Upper lobe of left lung (tissue), 6 donors: ENCODE measurements at regions not wholly inside any gene's neighbourhood (a gene's known extent, or its start where the extent isn't known, plus 50 kb on each side); places are given as distances from the start of the nearest gene placed in this dataset.

Experiments
- ATAC-seq, 2 donors: fragments of 200-7000 bp; cut with Tn5 transposase; one replicate each; pipeline ENCODE4 v1.9.1; 2022; ENCODE audit warnings: mild to moderate bottlenecking in 2 of 2, moderate library complexity in 2 of 2; ENCODE audit not compliant: low FRiP score in 2 of 2
- DNase-seq, 2 donors: peaks; one replicate each; pipeline ENCODE4 v3.0.0-alpha.2; 2019 to 2020
- H3K27ac ChIP-seq, 4 donors: fragments of 200-600 bp; sonication (generic); one replicate each; pipeline ENCODE4 v1.5.1; 2016 to 2019
- H3K27me3 ChIP-seq, 4 donors: fragments of 200-600 bp; sonication (generic); one replicate each; pipeline ENCODE4 v1.5.1; 2017 to 2019
- H3K36me3 ChIP-seq, 4 donors: fragments of 200-600 bp; sonication (generic); one replicate each; pipeline ENCODE4 v1.5.1; 2016 to 2019
- H3K4me1 ChIP-seq, 4 donors: fragments of 200-600 bp; sonication (generic); one replicate each; pipeline ENCODE4 v1.5.1; 2018 to 2019
- H3K4me3 ChIP-seq, 4 donors: fragments of 200-600 bp; sonication (generic); one replicate each; pipeline ENCODE4 v1.5.1; 2017 to 2019; ENCODE audit warnings: mild to moderate bottlenecking in 2 of 4, moderate library complexity in 1 of 4
- H3K9me3 ChIP-seq, 4 donors: fragments of 200-600 bp; sonication (generic); one replicate each; pipeline ENCODE4 v1.5.1; 2018 to 2019
- CTCF ChIP-seq, 6 experiments: fragments of 450-650 bp in 4 of 6; fragments of 200-600 bp in 2 of 6; sonication (generic) in 2 of 6; IDR thresholded peaks; one replicate each; pipeline ENCODE4 v1.5.1; 2016 to 2019; ENCODE audit warnings: antibody characterized with exemption in 6 of 6
- EP300 ChIP-seq, 4 donors: sonication (generic); formaldehyde crosslinking; IDR thresholded peaks; one replicate each; pipeline ENCODE4 v1.5.1; 2017; ENCODE audit warnings: antibody characterized with exemption in 4 of 4, control low read depth in 2 of 4
- POLR2A ChIP-seq, 4 donors: fragments of 450-650 bp; IDR thresholded peaks; one replicate each; pipeline ENCODE4 v1.5.1; 2016 to 2017; ENCODE audit warnings: antibody characterized with exemption in 4 of 4, mild to moderate bottlenecking in 2 of 4
- POLR2AphosphoS5 ChIP-seq, 2 donors: sonication (generic); formaldehyde crosslinking; IDR thresholded peaks; one replicate each; pipeline ENCODE4 v1.5.1; 2017; ENCODE audit warnings: antibody characterized with exemption in 2 of 2
- WGBS, 2 donors: methylation state at CpG; one replicate each; pipeline ENCODE4 v1.1.5; 2017 to 2018; 5-methylcytosine and 5-hydroxymethylcytosine counted together
- donor health status: DM: no; HTN: no; CAD: no; lungs with moderate emphysema.
- donor health status: DM: no; HTN: yes; CAD: no; lungs with severe emphysema.

- ATAC-seq = peak in 1 of 2 donors; percentile 8
- no peak overlapping the region for H3K4me3 ChIP-seq
- H3K36me3 ChIP-seq = no peaks in the 10 kb centered on the region
- no peak overlapping the region for H3K27ac ChIP-seq
- TF ChIP-seq CTCF (IDR thresholded peaks at IDR 0.05) = no peak
- no peak for TF ChIP-seq POLR2AphosphoS5 (IDR thresholded peaks at IDR 0.05)
- TF ChIP-seq POLR2A (IDR thresholded peaks at IDR 0.05) = no peak
- no peak for TF ChIP-seq EP300 (IDR thresholded peaks at IDR 0.05)
- WGBS, 2 donors = 61 to 63% methylated on average over 13 to 15 of the region's 15 CpGs
- no peaks in the 10 kb centered on the region for H3K4me1 ChIP-seq
- peak in 1 of 2 donors; percentile 34 for DNase-seq
- no peaks in the 10 kb centered on the region for H3K27me3 ChIP-seq
- H3K9me3 ChIP-seq = no peaks in the 10 kb centered on the region
Observed at GRCh38 chr7:46215987-46216567, 295.0 kb upstream of the IGFBP3 start.

- no peaks in the 10 kb centered on the region for H3K9me3 ChIP-seq
- no peaks in the 10 kb centered on the region for H3K4me1 ChIP-seq
- no peak overlapping the region for H3K4me3 ChIP-seq
- 92 to 96% methylated on average over 1 of the region's 1 CpG for WGBS, 2 donors
- DNase-seq (no peak), ATAC-seq (no peak)
- H3K27me3 ChIP-seq = no peaks in the 10 kb centered on the region
- TF ChIP-seq POLR2AphosphoS5 (IDR thresholded peaks at IDR 0.05) (no peak), POLR2A (IDR thresholded peaks at IDR 0.05) (no peak), CTCF (IDR thresholded peaks at IDR 0.05) (no peak), EP300 (IDR thresholded peaks at IDR 0.05) (no peak)
- no peaks in the 10 kb centered on the region for H3K36me3 ChIP-seq
- no peak overlapping the region for H3K27ac ChIP-seq
Observed at GRCh38 chr7:46214526-46214925, 293.5 kb upstream of the IGFBP3 start.

- DNase-seq = no peak
- H3K27ac ChIP-seq = no peak overlapping the region
- TF ChIP-seq POLR2AphosphoS5 (IDR thresholded peaks at IDR 0.05) (no peak), POLR2A (IDR thresholded peaks at IDR 0.05) (no peak), CTCF (IDR thresholded peaks at IDR 0.05) (no peak), EP300 (IDR thresholded peaks at IDR 0.05) (no peak)
- 76 to 80% methylated on average over 2 of the region's 2 CpGs for WGBS, 2 donors
- no peaks in the 10 kb centered on the region for H3K36me3 ChIP-seq
- H3K27me3 ChIP-seq = no peaks in the 10 kb centered on the region
- no peaks in the 10 kb centered on the region for H3K4me1 ChIP-seq
- H3K4me3 ChIP-seq = no peak overlapping the region
- H3K9me3 ChIP-seq = no peaks in the 10 kb centered on the region
- no peak for ATAC-seq
Observed at GRCh38 chr7:46213154-46213537, 292.1 kb upstream of the IGFBP3 start.

- 63 to 91% methylated on average over 8 of the region's 8 CpGs for WGBS, 2 donors
- TF ChIP-seq EP300 (IDR thresholded peaks at IDR 0.05) (no peak), POLR2AphosphoS5 (IDR thresholded peaks at IDR 0.05) (no peak), POLR2A (IDR thresholded peaks at IDR 0.05) (no peak), CTCF (IDR thresholded peaks at IDR 0.05) (no peak)
- no peaks in the 10 kb centered on the region for H3K36me3 ChIP-seq
Observed at GRCh38 chr7:46212425-46213153, 291.5 kb upstream of the IGFBP3 start.

GRCh38 chr7:46210467-46210866 is 289.4 kb upstream of the IGFBP3 start:
- DNase-seq = no peak
- no peaks in the 10 kb centered on the region for H3K36me3 ChIP-seq
- no peak overlapping the region for H3K27ac ChIP-seq
- H3K4me3 ChIP-seq = no peak overlapping the region
- no peaks in the 10 kb centered on the region for H3K9me3 ChIP-seq
- 78 to 86% methylated on average over 3 of the region's 3 CpGs for WGBS, 2 donors
- no peak for ATAC-seq
- H3K27me3 ChIP-seq = no peaks in the 10 kb centered on the region
- no peaks in the 10 kb centered on the region for H3K4me1 ChIP-seq
- no peak for TF ChIP-seq POLR2A (IDR thresholded peaks at IDR 0.05)
- TF ChIP-seq CTCF (IDR thresholded peaks at IDR 0.05) = no peak
- no peak for TF ChIP-seq POLR2AphosphoS5 (IDR thresholded peaks at IDR 0.05)
- TF ChIP-seq EP300 (IDR thresholded peaks at IDR 0.05) = no peak

More at GRCh38 chr7:46212425-46213153, 291.5 kb upstream of the IGFBP3 start:
- H3K4me1 ChIP-seq = no peaks in the 10 kb centered on the region
- H3K27ac ChIP-seq = no peak overlapping the region
- ATAC-seq = no peak
- no peaks in the 10 kb centered on the region for H3K9me3 ChIP-seq
- no peak overlapping the region for H3K4me3 ChIP-seq
- DNase-seq = no peak
- no peaks in the 10 kb centered on the region for H3K27me3 ChIP-seq
